Left ventricle myocardium inferior (tissue), 1 donor: ENCODE measurements at regions not wholly inside any gene's neighbourhood (a gene's known extent, or its start where the extent isn't known, plus 50 kb on each side); places are given as distances from the start of the nearest gene placed in this dataset.

Experiments used
- DNase-seq: peaks from one replicate; pipeline ENCODE4 v3.0.0-alpha.2; 2020
- H3K27ac ChIP-seq: fragments of 200-600 bp; replicated peaks from 2 replicates; pipeline ENCODE4 v1.8.0; 2021
- H3K27me3 ChIP-seq: fragments of 200-600 bp; 2 replicates; pipeline ENCODE4 v1.8.0; 2021; ENCODE audit warnings: low read depth
- H3K36me3 ChIP-seq: fragments of 200-600 bp; 2 replicates; pipeline ENCODE4 v1.8.0; 2021
- H3K4me1 ChIP-seq: fragments of 200-600 bp; 2 replicates; pipeline ENCODE4 v1.8.0; 2021
- H3K4me3 ChIP-seq: fragments of 200-600 bp; 2 replicates; pipeline ENCODE4 v1.8.0; 2021; ENCODE audit warnings: mild to moderate bottlenecking, moderate library complexity
- H3K9me3 ChIP-seq: fragments of 200-600 bp; replicated peaks from 2 replicates; pipeline ENCODE4 v1.8.0; 2021
- intact Hi-C: fragments of 100-400 bp; cut with micrococcal nuclease; formaldehyde crosslinking; loops from one replicate; pipeline ENCODE4 v1.11.0; 2022
- TF ChIP-seq, protein P1 (sequence below): fragments of 200-600 bp; IDR thresholded peaks from 2 replicates; pipeline ENCODE4 v1.8.0; 2021; ENCODE audit warnings: antibody characterized with exemption, mild to moderate bottlenecking, borderline replicate concordance
- donor health status: DM: no; HTN: yes; CAD: no; lungs with severe emphysema.

DNA sequence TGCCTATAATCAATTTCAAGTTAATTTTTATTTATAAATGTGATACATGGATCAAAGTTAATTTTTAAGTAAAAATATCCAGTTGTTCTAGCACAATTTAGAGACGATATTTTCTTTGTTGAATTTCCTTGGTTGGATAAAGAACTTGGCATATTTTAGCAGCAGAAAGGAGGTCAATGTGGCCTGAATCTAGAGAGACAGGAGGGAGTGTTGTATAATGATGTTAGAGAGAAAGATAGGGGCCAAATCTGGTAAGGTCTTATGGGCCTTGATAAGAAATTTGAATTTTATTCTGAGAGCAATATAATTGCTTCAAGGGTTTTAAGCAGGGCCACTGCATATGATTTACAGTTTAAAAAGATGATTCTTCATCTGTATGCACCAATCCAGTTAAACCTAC is 79.4 kb upstream of the OGFRL1 start:
- TF ChIP-seq, protein P1, sequence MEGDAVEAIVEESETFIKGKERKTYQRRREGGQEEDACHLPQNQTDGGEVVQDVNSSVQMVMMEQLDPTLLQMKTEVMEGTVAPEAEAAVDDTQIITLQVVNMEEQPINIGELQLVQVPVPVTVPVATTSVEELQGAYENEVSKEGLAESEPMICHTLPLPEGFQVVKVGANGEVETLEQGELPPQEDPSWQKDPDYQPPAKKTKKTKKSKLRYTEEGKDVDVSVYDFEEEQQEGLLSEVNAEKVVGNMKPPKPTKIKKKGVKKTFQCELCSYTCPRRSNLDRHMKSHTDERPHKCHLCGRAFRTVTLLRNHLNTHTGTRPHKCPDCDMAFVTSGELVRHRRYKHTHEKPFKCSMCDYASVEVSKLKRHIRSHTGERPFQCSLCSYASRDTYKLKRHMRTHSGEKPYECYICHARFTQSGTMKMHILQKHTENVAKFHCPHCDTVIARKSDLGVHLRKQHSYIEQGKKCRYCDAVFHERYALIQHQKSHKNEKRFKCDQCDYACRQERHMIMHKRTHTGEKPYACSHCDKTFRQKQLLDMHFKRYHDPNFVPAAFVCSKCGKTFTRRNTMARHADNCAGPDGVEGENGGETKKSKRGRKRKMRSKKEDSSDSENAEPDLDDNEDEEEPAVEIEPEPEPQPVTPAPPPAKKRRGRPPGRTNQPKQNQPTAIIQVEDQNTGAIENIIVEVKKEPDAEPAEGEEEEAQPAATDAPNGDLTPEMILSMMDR: no peak
- Histone ChIP-seq H3K27me3 (no peaks in the 10 kb centered on the region), H3K4me1 (no peaks in the 10 kb centered on the region), H3K4me3 (no peak overlapping the region), H3K27ac (no peak overlapping the region), H3K9me3 (no peaks in the 10 kb centered on the region), H3K36me3 (no peaks in the 10 kb centered on the region)
- DNase-seq: no peak
- intact Hi-C loops: no loop called here

DNA sequence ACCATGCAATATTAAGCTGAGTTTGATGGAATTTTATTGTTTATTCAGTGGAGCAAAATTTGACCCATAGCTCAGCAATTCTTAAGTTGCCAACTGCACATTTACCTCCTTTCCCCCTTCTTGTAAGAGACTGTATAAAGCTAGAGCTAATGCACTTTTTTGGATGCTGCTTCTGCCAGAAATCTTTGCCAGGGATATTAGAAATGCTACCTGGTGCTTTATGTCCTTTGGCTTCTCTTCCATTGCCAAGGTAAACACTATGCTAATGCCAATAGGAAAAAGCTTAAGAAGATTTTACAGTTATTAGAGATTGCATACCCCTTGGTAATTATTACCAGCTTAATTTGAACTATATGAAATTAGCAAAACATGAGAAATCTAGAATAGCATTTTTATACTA is 79.0 kb upstream of the OGFRL1 start:
- no peaks in the 10 kb centered on the region for H3K4me1 ChIP-seq
- H3K36me3 ChIP-seq: no peaks in the 10 kb centered on the region
- TF ChIP-seq, protein P1: no peak
- no peaks in the 10 kb centered on the region for H3K27me3 ChIP-seq
- DNase-seq: no peak
- H3K9me3 ChIP-seq: no peaks in the 10 kb centered on the region
- no peak overlapping the region for H3K4me3 ChIP-seq
- H3K27ac ChIP-seq: no peak overlapping the region
- intact Hi-C loops: no loop called here

DNA sequence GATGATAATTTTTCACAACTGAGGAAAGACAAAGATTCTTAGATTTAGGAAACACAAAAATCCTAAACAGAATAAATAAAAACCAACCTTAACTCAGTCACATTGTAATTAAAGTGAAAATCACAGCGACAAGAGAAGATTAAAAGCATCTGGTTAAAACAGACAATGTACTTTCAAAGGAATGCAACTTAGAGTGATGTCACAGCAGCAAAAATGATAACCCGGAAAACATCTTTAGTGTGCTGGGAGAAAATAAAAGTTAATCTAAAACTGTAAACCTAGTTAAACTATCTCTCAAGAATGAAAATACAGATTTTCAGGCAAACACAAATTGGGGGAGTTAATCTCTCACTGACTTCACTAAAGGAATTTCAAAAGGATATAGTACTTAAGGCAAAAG is 76.8 kb upstream of the OGFRL1 start:
- DNase-seq: no peak

DNA sequence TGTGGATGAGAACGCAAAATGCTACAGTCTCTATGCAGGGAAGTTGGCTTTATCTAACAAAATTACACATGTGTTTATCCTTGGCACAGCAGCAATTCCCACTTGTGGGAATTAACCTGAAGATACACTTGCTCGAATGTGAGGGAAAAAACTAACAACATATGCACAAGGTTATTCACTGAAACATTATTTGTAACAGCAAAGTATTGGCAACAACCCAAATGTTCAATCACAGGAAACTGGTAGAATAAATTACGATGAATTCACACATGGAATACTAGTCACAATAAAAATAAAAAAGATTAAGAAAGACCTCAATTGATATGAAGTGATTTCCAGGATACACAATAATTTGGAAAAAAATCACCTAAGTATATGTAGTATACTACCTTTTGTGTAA is 68.1 kb upstream of the OGFRL1 start:
- Histone ChIP-seq H3K27me3 (no peaks in the 10 kb centered on the region), H3K36me3 (no peaks in the 10 kb centered on the region), H3K4me3 (no peak overlapping the region), H3K27ac (no peak overlapping the region), H3K4me1 (no peaks in the 10 kb centered on the region), H3K9me3 (no peaks in the 10 kb centered on the region)
- no peak for DNase-seq
- TF ChIP-seq, protein P1: no peak
- intact Hi-C loops: no loop called here

More for the DNA sequence above, 76.8 kb upstream of the OGFRL1 start:
- H3K4me3 ChIP-seq: no peak overlapping the region
- TF ChIP-seq, protein P1: no peak
- no peak overlapping the region for H3K27ac ChIP-seq
- no peaks in the 10 kb centered on the region for H3K4me1 ChIP-seq
- H3K36me3 ChIP-seq: no peaks in the 10 kb centered on the region
- intact Hi-C loops: no loop called here
- no peaks in the 10 kb centered on the region for H3K27me3 ChIP-seq
- H3K9me3 ChIP-seq: no peaks in the 10 kb centered on the region

DNA sequence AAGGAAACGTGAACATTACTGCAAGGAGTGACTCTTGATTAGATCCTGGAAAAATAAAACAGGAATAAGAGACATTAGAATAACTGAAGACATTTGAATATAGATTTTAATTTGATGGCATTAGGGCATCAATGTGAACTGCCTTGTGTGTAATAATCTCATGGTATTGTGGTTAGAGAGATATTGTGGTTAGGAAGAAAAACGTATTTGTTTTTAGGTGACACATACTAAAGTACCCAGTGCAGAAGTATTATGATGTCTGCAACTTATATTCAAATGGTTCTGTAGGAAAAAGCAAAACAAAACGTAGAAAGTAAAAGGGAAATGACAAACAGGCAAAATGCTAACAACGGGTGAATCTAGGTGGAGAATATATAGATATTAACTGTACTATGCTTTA is 65.9 kb upstream of the OGFRL1 start:
- no peak overlapping the region for H3K4me3 ChIP-seq
- no peaks in the 10 kb centered on the region for H3K9me3 ChIP-seq
- no peaks in the 10 kb centered on the region for H3K4me1 ChIP-seq
- no peak for DNase-seq
- no peaks in the 10 kb centered on the region for H3K27me3 ChIP-seq
- TF ChIP-seq, protein P1: no peak
- H3K27ac ChIP-seq: no peak overlapping the region
- intact Hi-C loops: no loop called here
- no peaks in the 10 kb centered on the region for H3K36me3 ChIP-seq

DNA sequence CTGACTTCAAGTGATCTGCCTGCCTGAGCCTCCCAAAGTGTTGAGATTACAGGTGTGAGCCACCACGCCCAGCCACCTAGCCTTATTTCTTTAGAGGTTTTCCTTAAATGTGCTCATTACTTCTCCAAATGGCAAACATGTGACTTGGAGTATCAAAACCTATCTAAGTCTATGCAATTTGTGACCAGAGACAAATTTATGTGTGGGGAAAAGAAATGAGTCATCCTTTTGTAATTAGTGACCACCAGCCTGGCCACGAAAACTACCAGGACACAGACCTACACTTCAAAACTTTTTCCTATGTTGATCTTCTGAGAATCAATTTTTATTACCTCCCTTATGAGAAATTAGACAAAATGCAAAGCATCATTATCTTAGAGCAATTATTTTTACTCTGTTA is 64.6 kb upstream of the OGFRL1 start:
- Histone ChIP-seq H3K4me3 (no peak overlapping the region), H3K27ac (no peak overlapping the region), H3K36me3 (no peaks in the 10 kb centered on the region), H3K27me3 (no peaks in the 10 kb centered on the region), H3K4me1 (no peaks in the 10 kb centered on the region), H3K9me3 (no peaks in the 10 kb centered on the region)
- DNase-seq: no peak
- intact Hi-C loops: no loop called here
- TF ChIP-seq, protein P1: no peak
